Epithelial cell of esophagus (primary cell): ENCODE measurements at regions not wholly inside any gene's neighbourhood (a gene's known extent, or its start where the extent isn't known, plus 50 kb on each side); places are given as distances from the start of the nearest gene placed in this dataset.

Source experiments
- DNase-seq: peaks from one replicate; pipeline ENCODE4 v3.0.0; 2010; ENCODE audit warnings: low read depth
- H3K4me3 ChIP-seq: 2 replicates; pipeline ENCODE4 v1.5.1; 2011; ENCODE audit warnings: mild to moderate bottlenecking, low read length, control low read depth
- TF ChIP-seq, protein P1 (sequence below): IDR thresholded peaks from 2 replicates; pipeline ENCODE4 v1.5.1; 2011; ENCODE audit warnings: low read depth, mild to moderate bottlenecking, low read length, control low read depth, inconsistent platforms; ENCODE audit not compliant: insufficient read depth; ENCODE audit errors: missing control alignments

DNA sequence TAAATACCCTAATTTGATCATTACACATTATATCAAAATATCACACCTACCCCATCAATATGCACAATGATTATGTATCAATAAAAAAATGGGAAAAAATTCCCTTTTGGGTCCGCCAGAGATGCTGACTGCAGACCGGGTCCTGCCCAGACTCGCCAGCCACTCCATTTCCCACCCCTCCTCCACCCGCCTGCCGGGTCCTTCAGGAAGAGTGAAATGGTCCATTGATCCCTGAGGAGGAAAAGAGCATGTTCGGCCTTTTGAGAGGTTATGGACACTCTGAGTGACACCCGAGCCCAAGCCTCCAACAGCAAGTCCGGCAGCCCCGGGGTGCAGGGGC lies 123.9 kb upstream of the ZFHX3 start:
- TF ChIP-seq, protein P1, sequence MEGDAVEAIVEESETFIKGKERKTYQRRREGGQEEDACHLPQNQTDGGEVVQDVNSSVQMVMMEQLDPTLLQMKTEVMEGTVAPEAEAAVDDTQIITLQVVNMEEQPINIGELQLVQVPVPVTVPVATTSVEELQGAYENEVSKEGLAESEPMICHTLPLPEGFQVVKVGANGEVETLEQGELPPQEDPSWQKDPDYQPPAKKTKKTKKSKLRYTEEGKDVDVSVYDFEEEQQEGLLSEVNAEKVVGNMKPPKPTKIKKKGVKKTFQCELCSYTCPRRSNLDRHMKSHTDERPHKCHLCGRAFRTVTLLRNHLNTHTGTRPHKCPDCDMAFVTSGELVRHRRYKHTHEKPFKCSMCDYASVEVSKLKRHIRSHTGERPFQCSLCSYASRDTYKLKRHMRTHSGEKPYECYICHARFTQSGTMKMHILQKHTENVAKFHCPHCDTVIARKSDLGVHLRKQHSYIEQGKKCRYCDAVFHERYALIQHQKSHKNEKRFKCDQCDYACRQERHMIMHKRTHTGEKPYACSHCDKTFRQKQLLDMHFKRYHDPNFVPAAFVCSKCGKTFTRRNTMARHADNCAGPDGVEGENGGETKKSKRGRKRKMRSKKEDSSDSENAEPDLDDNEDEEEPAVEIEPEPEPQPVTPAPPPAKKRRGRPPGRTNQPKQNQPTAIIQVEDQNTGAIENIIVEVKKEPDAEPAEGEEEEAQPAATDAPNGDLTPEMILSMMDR = no peak
- DNase-seq = no peak
- no peak overlapping the region for H3K4me3 ChIP-seq

DNA sequence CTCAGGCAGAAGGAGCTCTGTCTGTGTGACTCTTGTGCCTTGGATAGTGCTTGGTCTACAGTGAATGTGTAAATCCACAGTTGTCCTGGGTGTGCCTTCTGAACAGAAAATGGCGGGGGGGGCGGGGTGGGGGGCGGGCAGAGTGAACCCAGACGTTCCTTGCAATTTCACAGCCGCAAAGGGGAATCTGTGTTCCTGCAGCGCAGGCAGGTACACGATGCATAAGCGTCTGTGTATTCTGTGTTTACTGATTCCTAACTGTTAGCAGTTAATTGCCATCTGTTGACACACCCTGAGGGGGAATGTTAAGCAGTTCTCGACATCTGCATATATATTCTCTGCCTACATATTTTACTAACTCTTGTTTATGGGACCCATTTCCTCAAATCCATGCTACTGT lies 123.5 kb upstream of the ZFHX3 start:
- no peak overlapping the region for H3K4me3 ChIP-seq
- TF ChIP-seq, protein P1 = no peak
- DNase-seq = peak; percentile 15

DNA sequence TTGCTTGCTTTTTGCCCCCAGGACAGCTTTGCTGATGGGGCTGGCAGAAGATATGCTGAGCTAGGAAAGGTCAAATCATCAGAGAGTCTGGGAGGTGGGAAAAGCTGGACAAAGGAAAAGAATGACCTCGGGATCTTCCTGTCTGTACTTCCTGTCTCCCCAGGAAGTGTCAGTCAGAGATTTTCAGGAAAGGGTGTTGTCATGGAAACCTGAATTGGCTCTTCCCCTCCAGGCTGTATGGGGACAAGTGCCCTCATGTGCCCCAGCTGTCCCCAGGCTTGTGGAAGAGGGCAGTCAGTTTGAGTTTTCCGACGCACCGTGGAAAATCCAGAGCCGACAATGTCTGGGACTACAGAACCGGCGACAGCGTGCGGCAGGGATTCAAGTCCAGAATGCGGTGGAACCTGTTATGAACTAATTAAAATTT lies 122.7 kb upstream of the ZFHX3 start:
- TF ChIP-seq, protein P1 = no peak
- no peak overlapping the region for H3K4me3 ChIP-seq
- DNase-seq = no peak

DNA sequence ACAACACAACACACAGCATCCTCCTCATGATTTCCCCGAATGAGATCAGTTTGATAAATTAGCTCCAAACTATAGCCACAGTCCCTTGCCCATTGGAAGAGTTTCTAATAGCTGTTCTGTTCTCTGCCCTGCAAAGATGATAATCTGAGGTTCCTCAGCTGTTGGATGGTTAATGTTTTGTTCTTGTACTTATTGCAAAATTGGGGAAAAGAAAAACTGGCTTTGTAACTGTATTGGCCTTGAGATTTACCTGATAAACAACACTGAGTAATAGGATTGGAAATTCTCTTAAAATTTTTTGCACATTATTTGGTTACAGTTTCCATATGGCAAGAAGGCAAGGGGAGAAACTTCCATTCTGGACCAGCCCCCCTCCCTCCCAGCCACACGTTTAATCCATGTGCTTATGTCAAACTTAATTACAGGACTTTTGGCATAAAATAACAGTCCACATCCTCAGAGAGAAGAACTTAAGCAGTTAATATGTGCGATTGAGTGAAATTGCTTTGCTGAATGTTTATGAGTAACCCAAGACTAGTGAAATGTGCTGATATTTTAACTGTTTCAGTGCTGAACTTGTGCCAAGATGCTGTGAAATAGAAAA lies 119.1 kb upstream of the ZFHX3 start:
- H3K4me3 ChIP-seq = no peak overlapping the region
- TF ChIP-seq, protein P1 = no peak
- no peak for DNase-seq

DNA sequence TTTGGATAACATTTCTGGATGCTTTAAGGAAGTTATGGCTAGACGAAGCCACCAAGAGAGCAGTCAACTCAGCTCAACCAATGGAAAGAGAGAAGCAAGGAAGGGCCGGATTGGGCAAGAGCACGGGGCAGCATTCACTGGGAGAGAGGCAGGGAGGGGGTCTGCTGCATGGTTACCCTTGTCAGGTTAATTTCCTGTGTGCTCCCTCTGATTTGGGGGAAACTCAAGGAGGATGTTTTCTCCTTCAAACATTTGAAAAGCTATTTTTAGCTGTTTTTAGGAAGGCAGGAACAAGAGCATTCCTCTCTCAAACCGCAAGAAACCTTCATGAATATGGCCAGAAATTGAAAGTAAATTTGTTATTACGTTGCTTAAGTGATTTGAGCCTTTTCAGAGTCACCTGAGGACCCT lies 118.5 kb upstream of the ZFHX3 start:
- TF ChIP-seq, protein P1 = no peak
- no peak for DNase-seq
- H3K4me3 ChIP-seq = no peak overlapping the region

DNA sequence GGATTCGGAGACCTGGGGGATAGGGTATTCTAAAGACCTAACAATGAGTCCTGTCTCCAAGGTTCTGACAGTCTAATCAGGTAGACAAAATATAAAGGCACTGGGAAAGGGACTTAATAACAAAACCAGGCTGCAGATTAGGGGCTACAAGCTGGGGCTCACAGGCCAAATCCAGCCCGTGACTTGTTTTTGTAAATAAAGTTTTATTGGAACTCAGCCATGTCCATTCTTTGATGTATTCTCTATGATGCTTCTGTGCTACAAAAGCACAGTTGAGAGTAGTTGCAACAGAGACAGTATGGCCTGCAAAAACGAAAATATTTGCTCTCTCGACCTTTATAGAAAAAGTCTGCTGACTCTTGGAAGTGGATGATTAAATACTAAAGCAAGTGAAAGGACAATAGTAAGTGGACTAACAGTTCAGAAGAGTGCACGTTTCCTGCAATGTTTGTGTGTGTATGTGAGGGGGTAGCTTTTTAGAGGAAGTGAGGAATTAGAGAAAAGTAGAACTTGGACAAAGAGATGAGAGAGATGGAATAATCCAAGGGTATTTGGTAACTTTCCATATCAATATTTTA lies 115.4 kb upstream of the ZFHX3 start:
- no peak for DNase-seq
- no peak overlapping the region for H3K4me3 ChIP-seq
- TF ChIP-seq, protein P1 = no peak

DNA sequence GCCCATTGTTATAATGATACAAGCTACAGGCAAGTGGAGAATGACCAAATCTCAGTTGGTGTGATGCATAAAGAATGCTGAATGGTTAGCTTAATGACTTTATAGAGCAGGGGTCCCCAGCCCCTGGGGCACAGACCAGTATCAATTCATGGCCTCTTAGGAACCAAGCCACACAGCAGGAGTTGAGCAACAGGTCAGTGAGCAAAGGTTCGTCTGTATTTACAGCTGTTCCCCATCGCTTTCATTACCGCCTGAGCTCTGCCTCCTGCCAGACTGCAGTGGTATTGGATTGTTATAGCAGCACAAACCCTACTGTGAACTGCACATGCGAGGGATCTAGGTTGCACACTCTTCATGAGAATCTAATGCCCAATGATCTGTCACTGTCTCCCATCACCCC lies 114.0 kb upstream of the ZFHX3 start:
- TF ChIP-seq, protein P1 = no peak
- no peak overlapping the region for H3K4me3 ChIP-seq
- no peak for DNase-seq
